NOMO-1 treated with dmso at 0.1 percent for 144 hours (cell line): ENCODE measurements at regions not wholly inside any gene's neighbourhood (a gene's known extent, or its start where the extent isn't known, plus 50 kb on each side); places are given as distances from the start of the nearest gene placed in this dataset.

Experiments
- DNase-seq: peaks from one replicate; lab custom pipeline; 2025; ENCODE audit not compliant: unreplicated experiment; lab: John Stamatoyannopoulos, UW

DNA sequence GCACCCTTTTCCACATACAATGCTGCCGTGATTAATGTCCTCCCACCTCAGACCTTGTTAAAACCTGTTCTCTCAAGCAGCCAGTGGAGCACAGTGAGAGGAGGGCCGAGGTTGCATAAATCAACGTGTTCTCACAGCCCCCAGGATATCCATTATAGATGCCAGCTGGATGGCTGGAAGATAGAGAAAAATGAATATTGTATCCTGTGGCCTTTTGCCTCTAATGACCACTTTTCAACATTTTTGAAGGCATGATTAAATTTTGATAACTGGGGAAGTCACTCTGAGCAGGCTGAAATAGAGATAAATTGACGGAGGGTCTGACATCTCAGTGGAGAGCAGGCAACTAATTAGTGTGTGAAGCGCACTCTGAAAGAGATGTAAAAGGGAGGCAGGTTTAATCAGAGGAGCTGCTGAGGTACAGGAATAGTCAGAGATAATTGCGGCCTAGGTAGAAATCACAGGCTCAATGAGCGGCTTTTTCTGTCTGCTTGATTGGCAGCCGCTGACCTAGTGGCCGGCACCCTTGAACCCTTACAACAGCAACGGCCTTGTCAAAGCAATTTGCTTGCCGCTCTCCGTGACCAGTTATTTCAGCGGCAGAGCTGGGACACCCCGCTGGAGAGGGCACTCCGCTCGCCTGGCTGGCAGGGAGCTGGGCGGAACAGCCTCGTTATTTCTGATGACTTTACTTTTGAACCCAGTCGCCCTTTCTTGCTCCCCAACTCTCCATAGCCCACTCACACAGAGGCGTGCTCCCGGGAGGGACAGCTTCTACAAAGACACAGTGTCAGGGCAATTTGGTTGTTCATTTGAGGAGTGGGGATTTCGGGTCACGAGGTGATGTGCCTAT is 560.7 kb downstream of the PSAT1 start:
- no peak for DNase-seq

DNA sequence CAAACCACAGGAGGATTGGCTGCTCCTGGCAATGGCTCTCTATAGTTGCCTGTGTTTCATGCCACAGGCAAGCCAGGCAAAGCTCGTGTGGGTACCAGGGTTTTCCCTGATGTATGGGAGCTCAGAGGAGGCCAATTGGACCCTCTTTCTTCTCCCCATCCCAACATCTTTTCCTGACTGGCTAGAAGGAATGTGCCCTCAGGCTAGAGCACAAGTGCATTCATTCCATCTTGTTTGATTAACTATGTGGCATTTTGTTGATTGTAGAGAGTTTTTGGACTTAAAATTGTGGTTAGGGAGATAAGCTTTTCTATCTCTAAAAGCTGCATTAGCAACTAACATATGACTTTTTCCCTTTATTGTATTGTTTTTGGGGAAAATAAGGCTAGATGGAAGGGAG is 561.3 kb downstream of the PSAT1 start:
- no peak for DNase-seq

GRCh38 chr9:78860801-78861475 is 564.0 kb downstream of the PSAT1 start:
- DNase-seq, result no peak

DNA sequence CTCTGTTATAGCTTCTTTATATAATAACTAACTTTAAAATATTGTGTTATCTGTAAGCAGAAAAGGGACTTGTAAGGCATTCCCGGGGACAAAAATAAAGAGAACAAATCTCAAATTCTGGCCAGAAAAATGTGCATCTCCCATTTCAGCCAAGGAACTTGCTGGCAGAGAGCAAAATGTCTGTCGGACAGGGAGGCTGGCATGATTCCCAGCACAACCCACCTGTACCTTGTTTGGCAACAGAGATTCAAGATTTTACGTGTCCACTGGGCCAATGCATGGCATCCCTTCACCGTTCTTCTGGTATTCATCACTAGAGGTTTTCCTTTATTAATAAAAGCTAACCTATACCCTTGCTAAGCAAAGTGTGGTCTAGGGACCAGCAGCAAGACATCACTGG is 566.6 kb downstream of the PSAT1 start:
- no peak for DNase-seq

DNA sequence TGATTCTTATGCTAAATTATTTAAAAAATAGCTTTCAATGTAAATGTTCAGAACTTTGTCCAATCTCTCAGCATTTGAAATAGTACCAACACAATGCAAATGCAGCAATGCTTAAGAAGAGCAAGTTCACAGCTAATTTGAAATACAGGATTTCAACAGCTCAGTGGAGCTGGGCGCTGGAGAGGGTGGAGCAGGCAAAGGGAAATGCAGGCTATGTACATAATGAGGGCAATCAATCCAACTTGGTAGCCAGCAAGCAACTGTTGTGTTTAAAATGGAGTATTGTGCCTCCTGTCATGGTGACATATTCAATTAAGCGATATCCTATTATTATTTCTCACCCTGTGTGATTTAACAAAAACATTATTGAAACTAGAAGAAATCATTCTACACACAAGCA is 568.8 kb downstream of the PSAT1 start:
- no peak for DNase-seq

- no peak for DNase-seq
Observed at GRCh38 chr9:78866207-78867132, 569.5 kb downstream of the PSAT1 start.

- no peak for DNase-seq
Observed at GRCh38 chr9:78871086-78871451, 574.1 kb downstream of the PSAT1 start.

DNA sequence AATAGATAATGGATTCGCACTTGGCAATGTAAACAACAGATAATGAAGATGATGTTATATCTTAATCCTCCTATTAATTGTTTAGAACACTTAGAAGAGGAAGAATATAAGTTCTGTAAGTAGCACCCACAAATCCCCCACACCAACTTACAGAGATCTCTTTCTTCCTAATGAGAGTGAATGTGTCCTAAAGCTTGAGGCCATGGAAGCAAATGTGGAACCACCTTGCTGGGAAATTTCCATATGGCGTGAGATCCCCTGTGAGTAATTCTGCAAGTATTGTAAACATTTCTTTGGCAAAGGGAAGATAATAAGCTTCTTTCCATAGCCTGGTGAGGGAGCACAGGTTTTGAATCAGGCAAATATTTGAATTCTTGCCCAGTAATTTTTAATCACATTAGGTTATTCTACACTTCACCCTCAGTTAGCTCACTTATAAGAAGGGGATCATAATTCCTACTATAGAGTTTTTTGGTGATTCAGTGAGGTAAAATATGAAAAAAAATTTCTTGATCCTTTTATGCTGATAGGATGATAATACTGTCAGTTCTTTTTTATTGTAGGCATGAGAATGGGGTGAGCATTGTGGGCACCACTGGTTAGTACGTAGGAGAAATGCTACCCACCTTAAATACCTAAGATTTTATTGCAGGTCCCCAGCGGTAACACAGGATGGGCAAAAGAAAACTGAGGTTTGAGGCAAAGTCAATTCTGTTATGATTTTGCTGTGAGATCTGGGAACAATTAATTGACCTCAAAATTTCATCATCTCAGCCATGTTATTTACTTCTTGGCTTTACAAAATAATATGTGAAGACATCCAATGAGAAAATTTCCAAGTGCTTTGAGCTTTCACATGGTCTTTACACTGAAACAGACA is 574.8 kb downstream of the PSAT1 start:
- no peak for DNase-seq

DNA sequence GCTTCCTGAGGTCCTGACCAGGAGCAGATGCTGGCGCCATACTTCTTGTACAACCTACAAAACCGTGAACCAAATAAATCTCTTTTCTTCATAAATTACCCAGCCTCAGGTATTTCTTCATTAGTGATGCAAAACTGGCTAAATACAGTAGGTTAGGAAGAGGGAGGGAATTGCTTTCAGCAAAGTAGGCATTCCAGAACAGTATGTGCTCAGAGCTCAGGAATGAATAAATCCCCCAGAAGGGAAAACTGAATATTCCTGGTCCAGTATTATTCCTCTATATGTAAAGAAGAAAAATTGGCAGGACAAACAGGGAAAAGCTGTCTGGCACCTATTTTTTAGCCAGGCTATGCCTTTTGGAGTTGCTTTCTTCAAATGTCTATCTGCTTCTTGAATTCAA is 577.1 kb downstream of the PSAT1 start:
- DNase-seq, result no peak

DNA sequence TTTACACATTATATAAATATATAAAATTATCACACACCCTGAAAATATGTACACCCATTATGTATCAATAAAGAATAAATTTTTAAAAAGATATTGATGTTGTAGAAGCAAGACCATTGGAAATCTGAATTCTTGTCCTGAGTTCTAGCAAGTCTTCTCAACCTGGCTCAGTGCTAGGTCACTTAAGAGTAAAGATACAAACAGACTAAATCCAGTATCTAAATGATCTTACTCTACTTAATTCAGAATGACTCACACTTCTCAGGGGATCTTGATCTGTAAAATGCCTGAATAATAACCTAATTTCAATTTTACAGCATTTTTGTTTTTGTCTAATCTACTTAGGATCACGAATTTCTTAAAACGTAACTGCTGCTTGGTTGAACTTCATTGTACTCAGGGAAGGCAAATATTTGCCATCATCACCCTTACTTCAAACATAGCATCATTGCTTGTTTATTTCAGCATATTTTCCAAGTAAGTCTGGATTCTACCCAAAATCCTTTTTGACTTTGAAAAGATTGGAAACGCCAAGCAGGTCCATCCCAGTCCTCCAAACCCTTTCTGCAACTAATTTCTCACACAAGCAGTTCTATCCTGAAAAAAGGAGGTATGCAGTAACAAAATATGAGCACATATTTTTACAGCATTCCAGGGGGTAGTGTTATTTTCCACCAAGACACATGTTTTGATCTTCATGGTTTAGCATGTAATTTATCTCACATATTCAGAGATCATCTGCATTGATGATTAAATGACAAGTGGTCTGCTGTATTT is 582.6 kb downstream of the PSAT1 start:
- DNase-seq, result no peak

DNA sequence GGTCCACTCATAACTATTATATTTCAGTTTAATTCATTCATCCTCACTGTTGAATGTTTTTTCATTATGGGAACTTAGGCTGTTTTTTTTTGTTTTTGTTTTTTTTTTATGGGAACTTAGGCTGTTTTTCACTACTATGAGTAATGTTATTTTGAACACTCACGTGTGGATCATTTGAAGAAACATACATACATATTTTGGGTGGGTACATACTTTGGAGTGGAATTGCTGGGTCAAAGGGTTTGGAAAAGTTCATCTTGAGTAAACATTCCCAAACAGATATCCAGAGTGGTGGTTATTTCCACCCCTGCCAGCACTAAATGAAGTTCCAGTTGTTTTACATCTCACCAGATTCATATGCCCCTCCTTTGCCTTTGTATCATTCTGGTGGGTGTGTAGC is 584.4 kb downstream of the PSAT1 start:
- no peak for DNase-seq

- no peak for DNase-seq
Observed at GRCh38 chr9:78882481-78882880, 585.6 kb downstream of the PSAT1 start.

- DNase-seq, result no peak
Observed at GRCh38 chr9:78884611-78885150, 587.8 kb downstream of the PSAT1 start.

DNA sequence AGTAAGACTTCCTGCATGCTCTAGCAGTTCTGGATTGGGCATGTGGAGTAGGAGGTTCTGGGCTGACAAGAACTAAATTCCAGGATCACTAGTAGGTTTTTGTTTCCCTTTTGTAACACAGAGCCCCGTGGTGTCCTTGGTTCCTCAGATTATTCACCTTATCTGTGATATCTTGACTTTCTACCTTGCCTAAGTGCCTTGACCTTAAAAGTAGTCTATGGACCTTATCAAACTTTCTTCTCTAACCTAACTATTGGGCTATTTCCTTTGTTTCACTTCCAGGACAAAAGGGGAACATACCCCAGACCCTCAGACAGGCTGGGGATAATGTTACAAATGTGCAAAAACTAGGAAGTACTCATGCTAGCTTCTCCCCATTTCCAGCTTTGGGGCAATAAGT is 595.3 kb downstream of the PSAT1 start:
- no peak for DNase-seq

- DNase-seq, result no peak
Observed at GRCh38 chr9:78892769-78893168, 595.8 kb downstream of the PSAT1 start.

GRCh38 chr9:78893774-78894401 is 597.0 kb downstream of the PSAT1 start:
- no peak for DNase-seq

DNA sequence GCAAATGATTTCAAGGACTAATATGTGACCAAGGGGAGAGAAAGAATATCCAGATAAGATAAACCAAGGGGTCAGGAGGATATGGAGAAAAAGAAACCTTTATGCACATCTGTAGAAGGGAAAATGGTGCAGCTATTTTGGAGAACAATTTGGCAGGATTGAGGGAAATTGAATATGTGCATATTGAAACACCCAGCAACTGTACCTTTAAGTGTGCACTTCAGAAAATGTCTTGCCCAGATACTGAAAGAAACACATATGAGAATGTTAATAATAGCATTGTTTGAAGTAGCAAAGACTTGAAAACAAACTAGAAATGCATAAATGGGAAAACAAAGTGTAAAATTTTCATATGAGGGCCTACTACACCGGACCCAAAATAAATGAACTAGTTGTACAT is 599.6 kb downstream of the PSAT1 start:
- DNase-seq, result no peak

DNA sequence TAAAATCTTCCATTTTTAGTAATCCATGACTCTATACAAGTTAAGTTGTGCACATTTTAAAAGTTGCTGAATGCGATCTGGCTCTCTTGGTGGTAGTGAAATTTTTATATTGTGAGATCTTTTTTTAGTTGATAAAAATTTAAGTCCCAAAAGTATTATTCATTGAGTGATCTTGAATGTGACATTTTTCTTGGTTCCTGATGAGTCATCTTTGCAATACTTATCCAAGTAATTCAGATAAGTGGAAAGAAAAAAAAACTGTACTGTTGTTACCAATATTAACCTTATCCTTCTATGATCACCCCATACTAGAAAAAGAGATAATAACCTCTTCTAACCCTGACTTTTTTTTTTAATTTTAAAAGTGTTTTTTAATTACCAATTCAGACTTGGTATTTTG is 601.3 kb downstream of the PSAT1 start:
- no peak for DNase-seq

DNA sequence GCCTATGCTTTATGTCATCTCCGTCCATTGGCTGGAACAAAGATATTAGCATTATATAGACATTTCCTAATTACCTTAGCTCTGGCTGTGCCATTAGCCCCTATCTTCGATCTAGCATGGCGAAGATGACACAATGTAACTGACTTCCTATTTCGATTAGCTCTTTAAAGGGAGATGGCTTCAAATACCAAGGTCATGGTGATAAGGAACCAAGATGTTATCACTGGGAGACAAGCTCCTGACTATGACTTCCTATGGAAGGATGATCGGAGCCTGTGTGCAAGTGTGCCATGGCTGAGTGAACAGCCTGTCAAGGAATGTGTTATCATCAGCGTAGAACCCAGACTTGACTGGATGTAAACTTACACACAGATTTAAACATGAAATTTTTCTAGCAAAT is 602.1 kb downstream of the PSAT1 start:
- DNase-seq, result no peak
